ENCODE measurements at regions not wholly inside any gene's neighbourhood (a gene's known extent, or its start where the extent isn't known, plus 50 kb on each side); places are given as distances from the start of the nearest gene placed in this dataset.

DNA sequence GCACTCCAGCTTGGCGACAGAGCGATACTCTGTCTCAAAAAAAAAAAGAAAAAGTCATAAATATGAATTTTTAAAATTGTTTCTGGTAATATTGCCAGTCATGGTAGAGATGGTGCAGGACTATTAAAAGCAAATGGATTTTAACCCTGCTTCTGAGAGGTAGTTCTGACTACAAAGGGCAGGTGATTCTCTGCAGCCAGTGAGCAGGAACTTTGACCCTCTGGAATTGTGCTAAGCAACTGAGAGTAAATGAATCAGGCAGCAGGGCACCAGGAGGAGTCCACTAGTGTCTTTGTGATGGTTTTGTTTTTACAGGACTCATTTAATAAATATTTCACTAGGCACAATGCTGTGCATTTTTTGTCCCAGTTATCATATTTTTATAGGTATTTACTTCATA, 781.2 kb downstream of the TLE4 start:
- TF ChIP-seq, protein P1, sequence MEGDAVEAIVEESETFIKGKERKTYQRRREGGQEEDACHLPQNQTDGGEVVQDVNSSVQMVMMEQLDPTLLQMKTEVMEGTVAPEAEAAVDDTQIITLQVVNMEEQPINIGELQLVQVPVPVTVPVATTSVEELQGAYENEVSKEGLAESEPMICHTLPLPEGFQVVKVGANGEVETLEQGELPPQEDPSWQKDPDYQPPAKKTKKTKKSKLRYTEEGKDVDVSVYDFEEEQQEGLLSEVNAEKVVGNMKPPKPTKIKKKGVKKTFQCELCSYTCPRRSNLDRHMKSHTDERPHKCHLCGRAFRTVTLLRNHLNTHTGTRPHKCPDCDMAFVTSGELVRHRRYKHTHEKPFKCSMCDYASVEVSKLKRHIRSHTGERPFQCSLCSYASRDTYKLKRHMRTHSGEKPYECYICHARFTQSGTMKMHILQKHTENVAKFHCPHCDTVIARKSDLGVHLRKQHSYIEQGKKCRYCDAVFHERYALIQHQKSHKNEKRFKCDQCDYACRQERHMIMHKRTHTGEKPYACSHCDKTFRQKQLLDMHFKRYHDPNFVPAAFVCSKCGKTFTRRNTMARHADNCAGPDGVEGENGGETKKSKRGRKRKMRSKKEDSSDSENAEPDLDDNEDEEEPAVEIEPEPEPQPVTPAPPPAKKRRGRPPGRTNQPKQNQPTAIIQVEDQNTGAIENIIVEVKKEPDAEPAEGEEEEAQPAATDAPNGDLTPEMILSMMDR (optimal IDR thresholded peaks at IDR 0.05 in 1 of 3, IDR thresholded peaks at IDR 0.05 in 1 of 3, conservative IDR thresholded peaks at IDR 0.05 in 1 of 3; ENCODE audit: extremely low read depth in 1 of 3, insufficient read depth in 2 of 3, low read length in 3 of 3), result no peak
- no peak for TF ChIP-seq EZH2 (IDR thresholded peaks at IDR 0.05; ENCODE audit: low read length)
